ENCODE measurements at regions not wholly inside any gene's neighbourhood (a gene's known extent, or its start where the extent isn't known, plus 50 kb on each side); places are given as distances from the start of the nearest gene placed in this dataset.
A peak's percentile ranks its signal among the peaks of the same experiment; 100 is the strongest.

DNA sequence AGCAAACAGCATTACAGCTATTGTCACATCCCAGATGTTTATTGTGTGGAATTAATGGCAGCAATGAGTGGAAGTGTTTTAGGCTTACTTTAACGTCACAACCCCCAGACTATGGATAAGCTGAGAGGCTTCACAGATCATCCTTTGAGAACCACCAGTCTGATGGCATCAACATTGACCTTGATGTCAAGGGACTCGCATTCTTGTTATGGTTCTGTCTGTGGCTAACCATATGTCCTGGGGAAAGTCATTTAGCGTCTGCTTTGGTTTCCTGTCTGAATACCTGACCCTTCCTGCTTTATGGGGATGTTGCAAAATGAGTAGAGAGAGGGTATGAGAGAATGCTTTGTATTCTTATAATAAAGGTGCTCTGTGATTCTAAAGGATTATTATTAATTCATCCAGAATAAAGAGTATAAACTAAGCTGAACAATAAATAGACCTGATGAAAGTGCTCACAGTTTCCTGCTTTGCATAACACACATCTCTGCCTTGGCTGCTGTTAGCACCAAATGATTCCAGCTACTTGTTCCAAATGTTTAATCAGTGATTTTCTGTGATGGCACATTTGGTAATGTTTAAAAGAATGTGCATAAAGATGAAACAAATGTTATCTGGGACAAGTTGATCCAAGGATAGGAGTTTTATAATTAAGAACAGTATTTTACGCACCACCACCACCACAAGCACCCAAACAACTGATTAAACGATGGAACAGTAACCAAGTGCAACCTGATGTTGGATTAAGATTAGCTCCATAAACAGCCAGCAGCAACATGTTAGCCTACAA lies 116.9 kb upstream of the LRIG3 start:
- H3K4me3 ChIP-seq (replicated peaks; ENCODE audit: low read depth, low read length): no peak overlapping the region
- DNase-seq (ENCODE audit: extremely low read depth, low read depth): peak; percentile 12
- TF ChIP-seq, protein P1, sequence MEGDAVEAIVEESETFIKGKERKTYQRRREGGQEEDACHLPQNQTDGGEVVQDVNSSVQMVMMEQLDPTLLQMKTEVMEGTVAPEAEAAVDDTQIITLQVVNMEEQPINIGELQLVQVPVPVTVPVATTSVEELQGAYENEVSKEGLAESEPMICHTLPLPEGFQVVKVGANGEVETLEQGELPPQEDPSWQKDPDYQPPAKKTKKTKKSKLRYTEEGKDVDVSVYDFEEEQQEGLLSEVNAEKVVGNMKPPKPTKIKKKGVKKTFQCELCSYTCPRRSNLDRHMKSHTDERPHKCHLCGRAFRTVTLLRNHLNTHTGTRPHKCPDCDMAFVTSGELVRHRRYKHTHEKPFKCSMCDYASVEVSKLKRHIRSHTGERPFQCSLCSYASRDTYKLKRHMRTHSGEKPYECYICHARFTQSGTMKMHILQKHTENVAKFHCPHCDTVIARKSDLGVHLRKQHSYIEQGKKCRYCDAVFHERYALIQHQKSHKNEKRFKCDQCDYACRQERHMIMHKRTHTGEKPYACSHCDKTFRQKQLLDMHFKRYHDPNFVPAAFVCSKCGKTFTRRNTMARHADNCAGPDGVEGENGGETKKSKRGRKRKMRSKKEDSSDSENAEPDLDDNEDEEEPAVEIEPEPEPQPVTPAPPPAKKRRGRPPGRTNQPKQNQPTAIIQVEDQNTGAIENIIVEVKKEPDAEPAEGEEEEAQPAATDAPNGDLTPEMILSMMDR (IDR thresholded peaks at IDR 0.05; ENCODE audit: low read depth, low read length, missing control alignments): no peak

- no peak overlapping the region for H3K4me3 ChIP-seq (replicated peaks; ENCODE audit: low read depth, low read length)
- DNase-seq (ENCODE audit: extremely low read depth, low read depth): no peak
- TF ChIP-seq, protein P1 (IDR thresholded peaks at IDR 0.05; ENCODE audit: low read depth, low read length, missing control alignments): no peak
These were observed 116.0 kb upstream of the LRIG3 start for GRCh38 chr12:59036347-59036746.

GRCh38 chr12:59031313-59031712 lies 111.0 kb upstream of the LRIG3 start:
- TF ChIP-seq, protein P1 (IDR thresholded peaks at IDR 0.05; ENCODE audit: low read depth, low read length, missing control alignments): no peak
- no peak for DNase-seq (ENCODE audit: extremely low read depth, low read depth)
- H3K4me3 ChIP-seq (replicated peaks; ENCODE audit: low read depth, low read length): no peak overlapping the region

DNA sequence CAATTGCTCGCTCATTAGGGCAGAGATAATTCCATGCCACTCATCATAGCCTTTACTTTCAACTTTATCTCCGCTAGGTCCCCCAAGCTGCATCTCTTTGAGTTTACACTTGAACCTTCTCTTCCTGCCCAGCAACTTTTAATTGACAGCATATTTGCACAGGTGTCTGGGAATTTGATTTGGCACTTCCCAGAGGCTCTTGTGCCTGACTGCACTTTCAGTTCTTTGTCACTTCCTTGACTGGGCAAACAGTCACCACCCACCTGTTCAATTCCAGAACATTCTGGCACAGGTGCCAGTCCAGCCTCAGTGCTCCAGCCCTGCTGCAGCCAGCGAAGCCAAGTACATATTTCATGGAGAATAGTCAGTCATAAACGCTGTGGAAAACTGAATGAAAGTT lies 110.1 kb upstream of the LRIG3 start:
- no peak overlapping the region for H3K4me3 ChIP-seq (replicated peaks; ENCODE audit: low read depth, low read length)
- no peak for DNase-seq (ENCODE audit: extremely low read depth, low read depth)
- TF ChIP-seq, protein P1 (IDR thresholded peaks at IDR 0.05; ENCODE audit: low read depth, low read length, missing control alignments): no peak

DNA sequence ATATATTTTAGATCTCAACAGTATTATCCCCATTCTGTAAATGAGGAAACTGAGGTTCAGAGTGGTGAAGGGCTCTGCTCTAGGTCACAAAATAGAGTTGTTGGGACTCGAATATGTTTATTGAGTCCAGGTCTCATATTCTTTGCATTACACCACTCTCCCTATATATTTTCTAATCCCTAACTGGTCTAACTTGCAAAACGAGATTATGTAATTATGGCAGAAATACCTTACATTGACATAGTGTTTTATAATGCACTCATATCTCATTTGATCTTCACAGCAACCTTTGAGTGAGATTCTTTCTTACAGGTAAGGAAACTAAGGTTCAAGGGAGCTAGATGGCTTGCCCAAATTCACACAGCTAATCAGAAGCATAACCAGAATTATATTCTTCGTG lies 106.9 kb upstream of the LRIG3 start:
- TF ChIP-seq, protein P1 (IDR thresholded peaks at IDR 0.05; ENCODE audit: low read depth, low read length, missing control alignments): no peak
- DNase-seq (ENCODE audit: extremely low read depth, low read depth): no peak
- no peak overlapping the region for H3K4me3 ChIP-seq (replicated peaks; ENCODE audit: low read depth, low read length)

DNA sequence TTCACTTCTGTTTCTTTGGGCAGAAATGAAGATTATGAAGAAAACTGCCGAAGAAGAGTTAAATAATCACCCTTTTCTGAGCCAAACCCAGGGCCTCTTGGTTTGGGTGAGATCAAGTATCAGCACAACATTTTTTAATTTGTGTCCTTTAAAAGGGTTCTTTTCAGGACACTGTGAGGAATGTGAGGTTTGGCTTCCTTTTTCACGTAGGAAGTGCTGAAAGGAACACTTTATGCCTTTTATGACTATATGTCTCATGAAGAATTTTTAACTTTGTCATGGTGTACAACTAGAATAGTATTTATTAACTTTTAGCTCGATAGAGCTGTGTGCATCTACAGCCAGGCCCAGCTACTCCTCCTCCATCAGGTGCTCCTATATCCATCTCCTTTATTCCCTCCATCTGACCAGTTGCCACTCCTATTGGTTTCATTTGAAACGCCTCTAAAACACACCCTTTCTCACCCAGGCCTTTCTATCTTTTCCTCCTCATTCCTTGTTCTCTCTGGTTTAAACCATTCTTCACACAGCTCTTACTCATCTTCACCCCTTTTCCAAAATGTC lies 103.6 kb upstream of the LRIG3 start:
- H3K4me3 ChIP-seq (replicated peaks; ENCODE audit: low read depth, low read length): no peak overlapping the region
- TF ChIP-seq, protein P1 (IDR thresholded peaks at IDR 0.05; ENCODE audit: low read depth, low read length, missing control alignments): no peak
- no peak for DNase-seq (ENCODE audit: extremely low read depth, low read depth)
